ENCODE measurements at regions not wholly inside any gene's neighbourhood (a gene's known extent, or its start where the extent isn't known, plus 50 kb on each side); places are given as distances from the start of the nearest gene placed in this dataset.

- no peaks in the 10 kb centered on the region for H3K9me3 ChIP-seq (ENCODE audit: control insufficient read depth, low read depth, low read length)
- H3K79me2 ChIP-seq (ENCODE audit: insufficient read depth, low read length), result no peaks in the 10 kb centered on the region
- H2AFZ ChIP-seq (ENCODE audit: low read length), result no peak overlapping the region
- no peak overlapping the region for H2BK12ac ChIP-seq (ENCODE audit: insufficient read length, low read depth, low read length)
- H3K36me3 Mint-ChIP-seq (ENCODE audit: insufficient read depth in 1 of 3, low read depth in 3 of 3), result no peaks in the 10 kb centered on the region
- no peak overlapping the region for H2BK5ac ChIP-seq (ENCODE audit: insufficient read length, low read length)
- H2AK5ac ChIP-seq (ENCODE audit: insufficient read length, low read length), result no peak overlapping the region
- no peak overlapping the region for H3K14ac ChIP-seq (ENCODE audit: insufficient read depth, low read length)
- H2BK15ac ChIP-seq (ENCODE audit: low read depth, low read length), result no peak overlapping the region
- H3K23ac ChIP-seq (ENCODE audit: insufficient read length, low read depth, low read length), result no peak overlapping the region
- no CpG with 5 or more reads among the region's 1 CpG for WGBS (ENCODE audit: extremely low coverage, insufficient read length, low lambda C conversion rate)
- no peaks in the 10 kb centered on the region for H4K20me1 ChIP-seq (ENCODE audit: control insufficient read depth, insufficient read depth, insufficient read length)
- H3K18ac ChIP-seq (ENCODE audit: insufficient read length, low read depth, low read length), result no peak overlapping the region
- no peak overlapping the region for H4K91ac ChIP-seq (ENCODE audit: insufficient read length, low read depth, low read length)
- TF ChIP-seq CTCF (conservative IDR thresholded peaks at IDR 0.05), result no peak
- H4K5ac ChIP-seq (ENCODE audit: insufficient read length, low read depth, low read length), result no peak overlapping the region
- no peak overlapping the region for H2BK20ac ChIP-seq (ENCODE audit: low read depth, low read length, poor library complexity, severe bottlenecking)
- H3K79me1 ChIP-seq (ENCODE audit: insufficient read depth, low read depth, low read length, poor library complexity, severe bottlenecking), result no peaks in the 10 kb centered on the region
- no peak overlapping the region for H3K4me2 ChIP-seq (ENCODE audit: insufficient read depth, insufficient read length, low read length)
- H3K9ac ChIP-seq (ENCODE audit: extremely low read depth, insufficient read length, low read length), result no peak overlapping the region
- H3K4me1 ChIP-seq (ENCODE audit: insufficient read depth, low read length), result no peaks in the 10 kb centered on the region; the same call in 1 of the 2 replicates
- no peaks in the 10 kb centered on the region for H3K23me2 ChIP-seq (ENCODE audit: insufficient read length, low read depth, low read length, poor library complexity, severe bottlenecking)
- H3K27ac Mint-ChIP-seq, result no peak overlapping the region
- H3K56ac ChIP-seq (ENCODE audit: insufficient read length, low read depth, low read length), result no peak overlapping the region
- no peak for DNase-seq
- no peaks in the 10 kb centered on the region for H3K27me3 ChIP-seq (ENCODE audit: insufficient read depth, low read length)
- no peaks in the 10 kb centered on the region for H3K27me3 Mint-ChIP-seq (ENCODE audit: low read depth)
- no peak overlapping the region for H3K4me3 Mint-ChIP-seq
- H3K27ac ChIP-seq (ENCODE audit: insufficient read length, low read depth, low read length), result no peak overlapping the region
- H3K4me1 Mint-ChIP-seq, result peaks cover 5 to 7% of the 10 kb centered on the region in 2 experiments
- H2BK120ac ChIP-seq (ENCODE audit: low read depth, low read length, poor library complexity, severe bottlenecking), result no peak overlapping the region
- H4K8ac ChIP-seq (replicated peaks; ENCODE audit: insufficient read length, low read depth, low read length), result no peak overlapping the region
- no peaks in the 10 kb centered on the region; a peak in 1 of 5 replicates for H3K9me3 Mint-ChIP-seq
- H3T11ph ChIP-seq (ENCODE audit: low read length), result no peak overlapping the region
- H3K4ac ChIP-seq (ENCODE audit: low read depth, low read length), result no peak overlapping the region
Measured at GRCh38 chr15:46685681-46686080, 1031.6 kb upstream of the SEMA6D start.

All from H9 (cell line).